Fibroblast of lung (primary cell): ENCODE measurements at regions not wholly inside any gene's neighbourhood (a gene's known extent, or its start where the extent isn't known, plus 50 kb on each side); places are given as distances from the start of the nearest gene placed in this dataset.

Experiments used
- DNase-seq, 2 donors: peaks; one replicate each; pipeline versions ENCODE4 v3.0.0 to v3.0.0-alpha.2; 2010; ENCODE audit warnings: low read depth in 2 of 2
- H2AFZ ChIP-seq: 2 replicates; pipeline ENCODE4 v1.5.1; 2012; ENCODE audit warnings: low read length, control low read depth, inconsistent platforms
- H3K27ac ChIP-seq: 2 replicates; pipeline ENCODE4 v1.5.1; 2011; ENCODE audit warnings: low read length, control low read depth; ENCODE audit not compliant: insufficient read depth
- H3K27me3 ChIP-seq: 2 replicates; pipeline ENCODE4 v1.5.1; 2011; ENCODE audit warnings: mild to moderate bottlenecking, low read length; ENCODE audit not compliant: control insufficient read depth, insufficient read depth
- H3K36me3 ChIP-seq: 2 replicates; pipeline ENCODE4 v1.5.1; 2011; ENCODE audit warnings: low read length; ENCODE audit not compliant: control insufficient read depth, insufficient read depth
- H3K4me1 ChIP-seq: 2 replicates; pipeline ENCODE4 v1.5.1; 2011; ENCODE audit warnings: low read length; ENCODE audit not compliant: control insufficient read depth, insufficient read depth; ENCODE audit errors: extremely low read depth
- H3K4me2 ChIP-seq: 2 replicates; pipeline ENCODE4 v1.5.1; 2011; ENCODE audit warnings: low read length, control low read depth; ENCODE audit not compliant: insufficient read depth; ENCODE audit errors: extremely low read depth
- H3K4me3 ChIP-seq, 4 experiments: fragments of 200-600 bp in 1 of 4; sonication (generic) in 1 of 4; replicated peaks in 1 of 4; 2 replicates each; pipeline ENCODE4 v1.5.1; 2011 to 2016; ENCODE audit warnings: low read length in 4 of 4, low read depth in 3 of 4, mild to moderate bottlenecking in 3 of 4, control low read depth in 2 of 4, inconsistent platforms in 1 of 4, mixed read lengths in 1 of 4; ENCODE audit not compliant: insufficient read depth in 1 of 4; ENCODE audit errors: control extremely low read depth in 1 of 4
- H3K79me2 ChIP-seq: 2 replicates; pipeline ENCODE4 v1.5.1; 2012; ENCODE audit warnings: mild to moderate bottlenecking, low read length, inconsistent platforms; ENCODE audit not compliant: control insufficient read depth, insufficient read depth
- H3K9ac ChIP-seq: 2 replicates; pipeline ENCODE4 v1.5.1; 2011; ENCODE audit warnings: mild to moderate bottlenecking, low read length, control low read depth; ENCODE audit not compliant: insufficient read depth
- H3K9me3 ChIP-seq: 2 replicates; pipeline ENCODE4 v1.5.1; 2012; ENCODE audit warnings: low read depth, low read length; ENCODE audit not compliant: control insufficient read depth, insufficient read depth
- H4K20me1 ChIP-seq: 2 replicates; pipeline ENCODE4 v1.5.1; 2011; ENCODE audit warnings: low read length; ENCODE audit not compliant: control insufficient read depth, insufficient read depth; ENCODE audit errors: extremely low read depth
- CTCF ChIP-seq, 2 donors: IDR thresholded peaks in 1 of 2; conservative IDR thresholded peaks in 1 of 2; 1 replicate in 1 of 2; 2 replicates in 1 of 2; pipeline ENCODE4 v1.5.1; 2011 to 2012; ENCODE audit warnings: low read length in 2 of 2, control low read depth in 1 of 2, inconsistent platforms in 1 of 2, low read depth in 1 of 2, mild to moderate bottlenecking in 1 of 2
- EZH2 ChIP-seq: IDR thresholded peaks from 2 replicates; pipeline ENCODE4 v1.5.1; 2012; ENCODE audit warnings: low read length, control low read depth, mild to moderate bottlenecking; ENCODE audit errors: missing control alignments

GRCh38 chr6:101083533-101084175 lies 202.5 kb upstream of the ASCC3 start:
- no peak overlapping the region for H3K4me2 ChIP-seq

GRCh38 chr6:101085327-101085726 lies 204.2 kb upstream of the ASCC3 start:
- Histone ChIP-seq H4K20me1 (no peaks in the 10 kb centered on the region), H3K9ac (no peak overlapping the region), H3K9me3 (no peaks in the 10 kb centered on the region), H3K4me1 (no peaks in the 10 kb centered on the region), H3K79me2 (no peaks in the 10 kb centered on the region), H3K4me3 (no peak overlapping the region), H3K27ac (no peak overlapping the region), H2AFZ (no peak overlapping the region), H3K4me2 (no peak overlapping the region), H3K36me3 (no peaks in the 10 kb centered on the region), H3K27me3 (no peaks in the 10 kb centered on the region)
- TF ChIP-seq EZH2 (no peak), CTCF (conservative IDR thresholded peaks at IDR 0.05 in 1 of 2, IDR thresholded peaks at IDR 0.05 in 1 of 2; ENCODE audit: low read depth in 1 of 2, low read length in 2 of 2) (no peak)
- DNase-seq: peak in 1 of 2 donors; percentile 69

More at GRCh38 chr6:101083533-101084175, 202.5 kb upstream of the ASCC3 start:
- H3K4me3 ChIP-seq: no peak overlapping the region
- no peak overlapping the region for H2AFZ ChIP-seq
- no peak overlapping the region for H3K27ac ChIP-seq
- no peaks in the 10 kb centered on the region for H3K4me1 ChIP-seq
- H3K9me3 ChIP-seq: no peaks in the 10 kb centered on the region
- TF ChIP-seq EZH2 (no peak), CTCF (conservative IDR thresholded peaks at IDR 0.05 in 1 of 2, IDR thresholded peaks at IDR 0.05 in 1 of 2; ENCODE audit: low read depth in 1 of 2, low read length in 2 of 2) (no peak)
- H4K20me1 ChIP-seq: no peaks in the 10 kb centered on the region
- H3K9ac ChIP-seq: no peak overlapping the region
- DNase-seq: peak; percentile 4 to 81
- no peaks in the 10 kb centered on the region for H3K36me3 ChIP-seq
- no peaks in the 10 kb centered on the region for H3K79me2 ChIP-seq
- no peaks in the 10 kb centered on the region for H3K27me3 ChIP-seq

- no peak overlapping the region for H3K9ac ChIP-seq
- TF ChIP-seq EZH2 (no peak), CTCF (conservative IDR thresholded peaks at IDR 0.05 in 1 of 2, IDR thresholded peaks at IDR 0.05 in 1 of 2; ENCODE audit: low read depth in 1 of 2, low read length in 2 of 2) (no peak)
- H2AFZ ChIP-seq: no peak overlapping the region
- no peaks in the 10 kb centered on the region for H3K79me2 ChIP-seq
- DNase-seq: no peak
- H3K4me1 ChIP-seq: no peaks in the 10 kb centered on the region
- H3K36me3 ChIP-seq: no peaks in the 10 kb centered on the region
- H4K20me1 ChIP-seq: no peaks in the 10 kb centered on the region
- no peak overlapping the region for H3K27ac ChIP-seq
- H3K27me3 ChIP-seq: no peaks in the 10 kb centered on the region
- H3K4me3 ChIP-seq: no peak overlapping the region
- H3K9me3 ChIP-seq: no peaks in the 10 kb centered on the region
- no peak overlapping the region for H3K4me2 ChIP-seq
Measured at GRCh38 chr6:101086473-101086872, 205.3 kb upstream of the ASCC3 start.
